ENCODE measurements at regions not wholly inside any gene's neighbourhood (a gene's known extent, or its start where the extent isn't known, plus 50 kb on each side); places are given as distances from the start of the nearest gene placed in this dataset.
"Not testable (repeated sequence)": the region's sequence is repeated elsewhere in the genome, so short reads cannot be mapped to it uniquely, and the experiment has no call there.

GRCh38 chr21:35273333-35273732, 224.2 kb upstream of the RUNX1 start:
- Mint-ChIP-seq H3K4me3 (no peak overlapping the region), H3K27me3 (ENCODE audit: low read depth) (no peaks in the 10 kb centered on the region; the same call in 1 of the 2 replicates), H3K4me1 (peaks cover 8 to 13% of the 10 kb centered on the region in 2 experiments), H3K27ac (no peak overlapping the region), H3K9me3 (peaks cover 6 to 8% of the 10 kb centered on the region in 2 experiments), H3K36me3 (ENCODE audit: insufficient read depth in 1 of 3, low read depth in 3 of 3) (peaks cover 0 to 6% (median 0%) of the 10 kb centered on the region in 3 experiments; a peak in 3 of 7 replicates)
- Histone ChIP-seq H3K56ac (ENCODE audit: insufficient read length, low read depth, low read length) (no peak overlapping the region), H3K14ac (ENCODE audit: insufficient read depth, low read length) (no peak overlapping the region), H3K27me3 (ENCODE audit: insufficient read depth, low read length) (no peaks in the 10 kb centered on the region), H3K79me2 (ENCODE audit: insufficient read depth, low read length) (no peaks in the 10 kb centered on the region), H4K5ac (ENCODE audit: insufficient read length, low read depth, low read length) (no peak overlapping the region), H2BK15ac (ENCODE audit: low read depth, low read length) (no peak overlapping the region), H3K27ac (ENCODE audit: insufficient read length, low read depth, low read length) (no peak overlapping the region), H4K20me1 (ENCODE audit: control insufficient read depth, insufficient read depth, insufficient read length) (no peaks in the 10 kb centered on the region), H2BK20ac (ENCODE audit: low read depth, low read length, poor library complexity, severe bottlenecking) (no peak overlapping the region), H3K4me1 (ENCODE audit: insufficient read depth, low read length) (no peaks in the 10 kb centered on the region), H2AK5ac (ENCODE audit: insufficient read length, low read length) (no peak overlapping the region), H2BK120ac (ENCODE audit: low read depth, low read length, poor library complexity, severe bottlenecking) (no peak overlapping the region), H4K8ac (replicated peaks; ENCODE audit: insufficient read length, low read depth, low read length) (no peak overlapping the region), H4K91ac (ENCODE audit: insufficient read length, low read depth, low read length) (no peak overlapping the region), H2BK5ac (ENCODE audit: insufficient read length, low read length) (no peak overlapping the region), H3K23ac (ENCODE audit: insufficient read length, low read depth, low read length) (no peak overlapping the region), H3T11ph (ENCODE audit: low read length) (no peak overlapping the region), H3K79me1 (ENCODE audit: insufficient read depth, low read depth, low read length, poor library complexity, severe bottlenecking) (no peaks in the 10 kb centered on the region), H2BK12ac (ENCODE audit: insufficient read length, low read depth, low read length) (no peak overlapping the region), H3K9me3 (ENCODE audit: control insufficient read depth, low read depth, low read length) (no peaks in the 10 kb centered on the region), H3K18ac (ENCODE audit: insufficient read length, low read depth, low read length) (no peak overlapping the region), H3K4ac (ENCODE audit: low read depth, low read length) (no peak overlapping the region), H3K4me2 (ENCODE audit: insufficient read depth, insufficient read length, low read length) (no peak overlapping the region), H3K23me2 (ENCODE audit: insufficient read length, low read depth, low read length, poor library complexity, severe bottlenecking) (no peaks in the 10 kb centered on the region), H2AFZ (ENCODE audit: low read length) (no peak overlapping the region), H3K9ac (ENCODE audit: extremely low read depth, insufficient read length, low read length) (no peak overlapping the region)
- no CpG with 5 or more reads among the region's 3 CpGs for WGBS (ENCODE audit: extremely low coverage, insufficient read length, low lambda C conversion rate)
- DNase-seq: peak; percentile 35
- TF ChIP-seq CTCF (conservative IDR thresholded peaks at IDR 0.05): no peak

DNA sequence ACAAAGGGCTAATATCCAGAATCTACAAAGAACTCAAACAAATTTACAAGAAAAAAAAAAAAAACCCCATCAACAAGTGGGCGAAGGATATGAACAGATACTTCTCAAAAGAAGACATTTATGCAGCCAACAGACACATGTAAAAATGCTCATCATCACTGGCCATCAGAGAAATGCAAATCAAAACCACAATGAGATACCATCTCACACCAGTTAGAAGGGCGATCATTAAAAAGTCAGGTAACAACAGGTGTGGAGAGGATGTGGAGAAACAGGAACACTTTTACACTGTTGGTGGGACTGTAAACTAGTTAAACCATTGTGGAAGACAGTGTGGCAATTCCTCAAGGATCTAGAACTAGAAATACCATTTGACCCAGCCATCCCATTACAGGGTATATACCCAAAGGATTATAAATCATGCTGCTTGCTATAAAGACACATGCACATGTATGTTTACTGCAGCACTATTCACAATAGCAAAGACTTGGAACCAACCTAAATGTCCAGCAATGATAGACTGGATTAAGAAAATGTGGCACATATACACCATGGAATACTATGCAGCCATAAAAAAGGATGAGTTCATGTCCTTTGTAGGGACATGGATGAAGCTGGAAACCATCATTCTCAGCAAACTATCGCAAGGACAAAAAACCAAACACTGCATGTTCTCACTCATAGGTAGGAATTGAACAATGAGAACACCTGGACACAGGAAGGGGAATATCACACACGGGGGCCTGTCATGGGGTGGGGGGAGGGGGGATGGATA, 222.4 kb upstream of the RUNX1 start:
- H2BK12ac ChIP-seq (ENCODE audit: insufficient read length, low read depth, low read length): not testable (repeated sequence)

More for the DNA sequence above, 222.4 kb upstream of the RUNX1 start:
- not testable (repeated sequence) for H3K27me3 Mint-ChIP-seq (ENCODE audit: low read depth); H2AFZ ChIP-seq (ENCODE audit: low read length); H3K23ac ChIP-seq (ENCODE audit: insufficient read length, low read depth, low read length); DNase-seq; H3K9me3 ChIP-seq (ENCODE audit: control insufficient read depth, low read depth, low read length); H3K79me1 ChIP-seq (ENCODE audit: insufficient read depth, low read depth, low read length, poor library complexity, severe bottlenecking); H3K4me1 ChIP-seq (ENCODE audit: insufficient read depth, low read length); H3K4me3 Mint-ChIP-seq; H3K27me3 ChIP-seq (ENCODE audit: insufficient read depth, low read length); H3K4me2 ChIP-seq (ENCODE audit: insufficient read depth, insufficient read length, low read length); H3K79me2 ChIP-seq (ENCODE audit: insufficient read depth, low read length); H2AK5ac ChIP-seq (ENCODE audit: insufficient read length, low read length); H3K4ac ChIP-seq (ENCODE audit: low read depth, low read length); H2BK5ac ChIP-seq (ENCODE audit: insufficient read length, low read length); H3K36me3 Mint-ChIP-seq (ENCODE audit: insufficient read depth in 1 of 3, low read depth in 3 of 3); H3K4me1 Mint-ChIP-seq; H4K5ac ChIP-seq (ENCODE audit: insufficient read length, low read depth, low read length); H3K27ac ChIP-seq (ENCODE audit: insufficient read length, low read depth, low read length); H3K56ac ChIP-seq (ENCODE audit: insufficient read length, low read depth, low read length); H3K9me3 Mint-ChIP-seq; H3K9ac ChIP-seq (ENCODE audit: extremely low read depth, insufficient read length, low read length); H3K14ac ChIP-seq (ENCODE audit: insufficient read depth, low read length); H3K27ac Mint-ChIP-seq; H4K8ac ChIP-seq (replicated peaks; ENCODE audit: insufficient read length, low read depth, low read length); H4K20me1 ChIP-seq (ENCODE audit: control insufficient read depth, insufficient read depth, insufficient read length); H3K23me2 ChIP-seq (ENCODE audit: insufficient read length, low read depth, low read length, poor library complexity, severe bottlenecking); H2BK20ac ChIP-seq (ENCODE audit: low read depth, low read length, poor library complexity, severe bottlenecking); H3T11ph ChIP-seq (ENCODE audit: low read length); H3K18ac ChIP-seq (ENCODE audit: insufficient read length, low read depth, low read length); H2BK15ac ChIP-seq (ENCODE audit: low read depth, low read length); H4K91ac ChIP-seq (ENCODE audit: insufficient read length, low read depth, low read length); H2BK120ac ChIP-seq (ENCODE audit: low read depth, low read length, poor library complexity, severe bottlenecking)
- WGBS (ENCODE audit: extremely low coverage, insufficient read length, low lambda C conversion rate): no CpG with 5 or more reads among the region's 4 CpGs

All from H9 (cell line).